ENCODE measurements at regions not wholly inside any gene's neighbourhood (a gene's known extent, or its start where the extent isn't known, plus 50 kb on each side); places are given as distances from the start of the nearest gene placed in this dataset.

DNA sequence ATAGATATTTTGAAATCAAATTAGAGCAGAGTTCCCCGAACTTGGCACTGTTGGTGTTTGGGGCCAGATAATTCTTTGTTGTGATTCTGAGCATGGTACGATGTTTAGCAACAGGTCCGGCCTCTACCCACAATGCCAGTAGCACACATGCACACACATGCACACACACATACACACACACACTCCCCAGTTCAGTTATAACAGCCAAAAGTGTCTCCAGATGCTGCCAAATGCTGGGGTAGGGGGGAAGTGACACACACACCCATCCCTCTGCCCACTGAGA lies 96.8 kb upstream of the PSMD7 start:
- H3K4me3 Mint-ChIP-seq, result no peak overlapping the region
- no peaks in the 10 kb centered on the region for H3K27me3 Mint-ChIP-seq (ENCODE audit: low read depth)
- no peak overlapping the region for H3K27ac Mint-ChIP-seq
- DNase-seq (ENCODE audit: low spot score), result no peak
- no peaks in the 10 kb centered on the region for H3K4me1 Mint-ChIP-seq (ENCODE audit: low read depth)
- H3K9me3 Mint-ChIP-seq, result no peaks in the 10 kb centered on the region
- H3K36me3 Mint-ChIP-seq (ENCODE audit: low read depth), result no peaks in the 10 kb centered on the region

- H3K4me1 Mint-ChIP-seq (ENCODE audit: low read depth), result no peaks in the 10 kb centered on the region
- no peaks in the 10 kb centered on the region for H3K9me3 Mint-ChIP-seq
- H3K27ac Mint-ChIP-seq, result no peak overlapping the region
- no peaks in the 10 kb centered on the region for H3K27me3 Mint-ChIP-seq (ENCODE audit: low read depth)
- no peak overlapping the region for H3K4me3 Mint-ChIP-seq
- DNase-seq (ENCODE audit: low spot score), result no peak
- H3K36me3 Mint-ChIP-seq (ENCODE audit: low read depth), result no peaks in the 10 kb centered on the region
Measured at GRCh38 chr16:74199066-74199841, 97.4 kb upstream of the PSMD7 start.

DNA sequence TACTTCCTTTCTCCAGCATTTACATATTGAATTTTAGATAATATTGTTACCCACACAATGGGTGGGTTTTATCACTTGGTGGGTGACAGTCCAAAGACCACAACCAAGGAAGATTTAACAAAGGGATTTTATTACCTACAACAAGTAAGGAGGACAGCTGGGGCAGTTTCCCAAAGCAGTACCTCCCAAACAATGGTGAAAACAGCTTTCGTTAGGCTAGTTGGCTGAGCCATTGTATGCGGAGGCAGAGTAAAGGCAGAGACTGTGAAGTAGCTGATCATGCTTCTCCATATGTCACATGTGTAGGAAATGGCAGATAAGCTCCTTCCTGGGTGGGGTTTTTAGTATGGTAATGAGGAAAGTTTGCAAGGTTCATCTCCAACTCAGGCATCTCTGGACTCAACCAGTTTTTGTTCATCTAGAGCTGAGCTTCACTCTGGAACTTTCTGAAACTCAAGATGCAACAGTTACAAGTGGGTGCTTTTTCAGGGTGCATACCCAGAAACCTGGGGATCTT lies 104.3 kb upstream of the PSMD7 start:
- Mint-ChIP-seq H3K27ac (no peak overlapping the region), H3K36me3 (ENCODE audit: low read depth) (no peaks in the 10 kb centered on the region), H3K9me3 (no peaks in the 10 kb centered on the region), H3K4me1 (ENCODE audit: low read depth) (peaks cover 1% of the 10 kb centered on the region), H3K4me3 (no peak overlapping the region), H3K27me3 (ENCODE audit: low read depth) (peaks cover 2% of the 10 kb centered on the region)
- DNase-seq (ENCODE audit: low spot score), result no peak

GRCh38 chr16:74190292-74190691 lies 106.3 kb upstream of the PSMD7 start:
- Mint-ChIP-seq H3K27me3 (ENCODE audit: low read depth) (peaks cover 2% of the 10 kb centered on the region), H3K36me3 (ENCODE audit: low read depth) (no peaks in the 10 kb centered on the region), H3K27ac (no peak overlapping the region), H3K9me3 (no peaks in the 10 kb centered on the region), H3K4me3 (no peak overlapping the region), H3K4me1 (ENCODE audit: low read depth) (peaks cover 1% of the 10 kb centered on the region)
- DNase-seq (ENCODE audit: low spot score), result no peak

DNA sequence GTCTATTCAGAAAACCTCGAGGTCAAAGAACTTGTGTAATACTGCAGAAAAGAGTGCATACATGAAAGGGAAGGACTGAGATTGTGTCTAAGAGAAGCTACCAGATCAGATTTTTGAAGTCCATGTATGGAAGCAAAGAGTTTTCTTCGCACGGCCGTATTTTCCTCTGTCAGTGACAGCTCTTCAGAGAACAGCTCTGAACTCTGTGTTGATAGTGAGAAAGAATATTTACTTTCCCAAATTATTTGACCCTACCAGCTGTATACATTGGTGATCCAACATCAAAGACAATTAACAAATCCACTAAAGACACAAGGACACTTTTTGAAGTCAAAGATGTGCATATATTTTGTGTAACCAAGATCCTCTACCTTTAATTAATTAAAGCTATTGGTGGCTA lies 107.8 kb upstream of the PSMD7 start:
- Mint-ChIP-seq H3K27ac (no peak overlapping the region), H3K27me3 (ENCODE audit: low read depth) (peaks cover 2% of the 10 kb centered on the region), H3K36me3 (ENCODE audit: low read depth) (no peaks in the 10 kb centered on the region), H3K4me1 (ENCODE audit: low read depth) (peaks cover 1% of the 10 kb centered on the region), H3K9me3 (no peaks in the 10 kb centered on the region), H3K4me3 (no peak overlapping the region)
- DNase-seq (ENCODE audit: low spot score), result no peak

DNA sequence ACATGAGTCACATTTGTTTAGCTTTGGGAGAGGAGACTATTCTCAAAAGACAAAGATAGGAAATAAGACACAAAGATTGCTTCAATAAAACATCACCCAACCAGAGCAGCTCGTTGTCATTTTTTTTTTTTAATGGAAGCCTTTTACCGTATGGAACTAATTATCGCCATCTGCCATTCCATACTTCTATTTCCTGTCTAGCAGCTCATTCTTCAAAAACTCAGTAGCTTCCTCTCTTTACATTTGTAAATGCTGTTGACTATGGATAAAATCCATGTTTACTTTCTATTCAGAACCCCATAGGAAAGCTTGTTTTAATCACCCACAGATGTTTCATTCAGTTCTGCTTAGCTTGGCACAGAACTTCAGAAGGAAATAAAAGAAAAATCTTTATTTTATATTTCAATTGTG lies 110.0 kb upstream of the PSMD7 start:
- Mint-ChIP-seq H3K36me3 (ENCODE audit: low read depth) (no peaks in the 10 kb centered on the region), H3K4me1 (ENCODE audit: low read depth) (peaks cover 1% of the 10 kb centered on the region), H3K27ac (no peak overlapping the region), H3K9me3 (no peaks in the 10 kb centered on the region), H3K4me3 (no peak overlapping the region), H3K27me3 (ENCODE audit: low read depth) (peaks cover 2% of the 10 kb centered on the region)
- no peak for DNase-seq (ENCODE audit: low spot score)

- Mint-ChIP-seq H3K36me3 (ENCODE audit: low read depth) (no peaks in the 10 kb centered on the region), H3K4me3 (no peak overlapping the region), H3K27ac (no peak overlapping the region), H3K27me3 (ENCODE audit: low read depth) (no peaks in the 10 kb centered on the region), H3K4me1 (ENCODE audit: low read depth) (no peaks in the 10 kb centered on the region), H3K9me3 (no peaks in the 10 kb centered on the region)
- no peak for DNase-seq (ENCODE audit: low spot score)
Measured at GRCh38 chr16:74184839-74185238, 111.8 kb upstream of the PSMD7 start.

- no peak overlapping the region for H3K27ac Mint-ChIP-seq
- H3K36me3 Mint-ChIP-seq (ENCODE audit: low read depth), result no peaks in the 10 kb centered on the region
- no peak overlapping the region for H3K4me3 Mint-ChIP-seq
- no peaks in the 10 kb centered on the region for H3K27me3 Mint-ChIP-seq (ENCODE audit: low read depth)
- no peaks in the 10 kb centered on the region for H3K9me3 Mint-ChIP-seq
- DNase-seq (ENCODE audit: low spot score), result no peak
- no peaks in the 10 kb centered on the region for H3K4me1 Mint-ChIP-seq (ENCODE audit: low read depth)
Measured at GRCh38 chr16:74183601-74184360, 112.8 kb upstream of the PSMD7 start.

DNA sequence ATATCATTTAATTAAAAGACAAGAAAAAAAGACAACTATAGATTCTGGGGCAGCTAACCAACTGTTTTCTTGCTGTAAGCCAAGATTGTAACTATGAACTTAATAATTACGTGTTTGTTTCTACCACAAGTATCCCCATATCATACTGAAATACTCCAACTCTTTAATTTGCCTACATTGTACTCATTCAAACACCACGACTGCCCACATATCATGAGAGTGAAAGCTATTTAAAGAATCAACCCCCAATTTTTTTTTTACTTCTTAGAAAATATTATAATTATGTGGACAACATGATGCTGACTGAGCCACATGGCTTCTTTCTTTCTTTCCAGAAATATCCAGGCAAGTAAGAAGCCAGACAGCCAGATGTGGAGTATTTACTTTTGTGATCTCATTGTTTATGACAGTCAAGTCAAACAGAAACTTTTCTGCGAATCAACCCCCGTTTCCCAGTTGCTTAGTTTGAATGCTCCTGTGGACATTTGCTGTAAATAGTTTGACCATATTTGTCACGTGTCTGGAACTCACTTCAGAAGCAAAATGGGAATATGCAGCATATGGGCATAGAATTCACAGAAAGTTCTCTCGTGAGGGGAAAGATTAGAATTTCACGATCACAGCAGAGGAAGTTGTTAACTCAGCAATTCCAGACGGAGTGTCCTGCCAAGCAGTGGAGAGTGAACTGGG lies 126.8 kb upstream of the PSMD7 start:
- Mint-ChIP-seq H3K4me1 (ENCODE audit: low read depth) (no peaks in the 10 kb centered on the region), H3K36me3 (ENCODE audit: low read depth) (no peaks in the 10 kb centered on the region), H3K27me3 (ENCODE audit: low read depth) (no peaks in the 10 kb centered on the region), H3K9me3 (no peaks in the 10 kb centered on the region), H3K4me3 (no peak overlapping the region), H3K27ac (no peak overlapping the region)
- no peak for DNase-seq (ENCODE audit: low spot score)

DNA sequence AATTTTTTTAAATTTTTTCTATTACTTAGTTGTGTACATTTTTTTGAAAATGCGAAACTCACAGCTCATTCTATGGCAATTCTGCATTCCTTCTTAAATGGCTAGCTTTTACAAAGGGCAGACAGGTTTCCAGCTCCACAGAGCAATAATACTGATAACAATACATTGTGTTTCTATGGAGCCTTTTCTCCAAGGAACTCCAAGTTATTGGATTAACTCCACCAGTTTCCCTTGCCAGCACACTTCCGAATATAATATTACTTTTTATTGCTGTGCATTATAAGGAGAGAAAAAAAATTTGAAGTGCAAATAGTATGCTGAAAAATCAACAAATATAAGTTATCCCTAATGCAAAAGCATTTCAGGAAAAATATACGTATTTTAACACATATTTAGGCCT lies 127.5 kb upstream of the PSMD7 start:
- H3K4me1 Mint-ChIP-seq (ENCODE audit: low read depth), result no peaks in the 10 kb centered on the region
- H3K27ac Mint-ChIP-seq, result no peak overlapping the region
- no peak for DNase-seq (ENCODE audit: low spot score)
- no peaks in the 10 kb centered on the region for H3K36me3 Mint-ChIP-seq (ENCODE audit: low read depth)
- no peaks in the 10 kb centered on the region for H3K9me3 Mint-ChIP-seq
- no peak overlapping the region for H3K4me3 Mint-ChIP-seq
- no peaks in the 10 kb centered on the region for H3K27me3 Mint-ChIP-seq (ENCODE audit: low read depth)

DNA sequence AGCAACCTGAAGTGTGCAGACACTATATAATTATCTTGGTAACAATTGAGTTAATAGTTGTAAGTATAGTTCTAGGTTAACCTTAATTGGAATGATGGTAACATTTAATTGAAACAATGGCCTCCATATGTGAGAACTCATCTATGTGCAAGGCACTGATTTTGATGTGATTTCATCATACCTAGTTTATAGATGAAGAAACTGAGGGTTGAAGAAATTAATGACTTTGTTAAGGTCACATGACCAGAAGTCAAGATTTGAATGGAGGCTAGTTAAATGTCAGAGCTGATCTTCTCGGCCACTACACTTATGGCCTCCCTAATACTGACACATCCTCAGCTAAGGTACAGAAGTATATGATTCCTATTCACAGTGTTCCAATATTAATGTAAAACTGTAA lies 128.2 kb upstream of the PSMD7 start:
- Mint-ChIP-seq H3K27ac (no peak overlapping the region), H3K4me3 (no peak overlapping the region), H3K9me3 (no peaks in the 10 kb centered on the region), H3K36me3 (ENCODE audit: low read depth) (no peaks in the 10 kb centered on the region), H3K4me1 (ENCODE audit: low read depth) (no peaks in the 10 kb centered on the region), H3K27me3 (ENCODE audit: low read depth) (no peaks in the 10 kb centered on the region)
- DNase-seq (ENCODE audit: low spot score), result no peak

- DNase-seq (ENCODE audit: low spot score), result no peak
- Mint-ChIP-seq H3K27ac (no peak overlapping the region), H3K9me3 (no peaks in the 10 kb centered on the region), H3K4me3 (no peak overlapping the region), H3K36me3 (ENCODE audit: low read depth) (no peaks in the 10 kb centered on the region), H3K27me3 (ENCODE audit: low read depth) (no peaks in the 10 kb centered on the region), H3K4me1 (ENCODE audit: low read depth) (no peaks in the 10 kb centered on the region)
Measured at GRCh38 chr16:74166456-74166855, 130.2 kb upstream of the PSMD7 start.

- H3K36me3 Mint-ChIP-seq (ENCODE audit: low read depth), result no peaks in the 10 kb centered on the region
- DNase-seq (ENCODE audit: low spot score), result no peak
- no peaks in the 10 kb centered on the region for H3K27me3 Mint-ChIP-seq (ENCODE audit: low read depth)
- no peak overlapping the region for H3K27ac Mint-ChIP-seq
- H3K4me3 Mint-ChIP-seq, result no peak overlapping the region
- no peaks in the 10 kb centered on the region for H3K4me1 Mint-ChIP-seq (ENCODE audit: low read depth)
- no peaks in the 10 kb centered on the region for H3K9me3 Mint-ChIP-seq
Measured at GRCh38 chr16:74165566-74166080, 131.0 kb upstream of the PSMD7 start.

GRCh38 chr16:74160759-74161158 lies 135.9 kb upstream of the PSMD7 start:
- Mint-ChIP-seq H3K4me3 (no peak overlapping the region), H3K36me3 (ENCODE audit: low read depth) (no peaks in the 10 kb centered on the region), H3K4me1 (ENCODE audit: low read depth) (no peaks in the 10 kb centered on the region), H3K9me3 (no peaks in the 10 kb centered on the region), H3K27me3 (ENCODE audit: low read depth) (no peaks in the 10 kb centered on the region), H3K27ac (no peak overlapping the region)
- no peak for DNase-seq (ENCODE audit: low spot score)
